ENCODE measurements at regions not wholly inside any gene's neighbourhood (a gene's known extent, or its start where the extent isn't known, plus 50 kb on each side); places are given as distances from the start of the nearest gene placed in this dataset.

GRCh38 chr3:168684519-168684918, 588.8 kb upstream of the GOLIM4 start:
- H3K9me3 ChIP-seq (ENCODE audit: control insufficient read depth, insufficient read depth, low read length) = no peaks in the 10 kb centered on the region
- H4K5ac ChIP-seq (ENCODE audit: low read depth, low read length) = no peak overlapping the region
- no peak overlapping the region for H3K18ac ChIP-seq (ENCODE audit: low read depth, low read length)
- no peaks in the 10 kb centered on the region for H4K20me1 ChIP-seq (ENCODE audit: insufficient read depth, low read length)
- H3K4ac ChIP-seq (ENCODE audit: low read depth, low read length) = no peak overlapping the region
- no peak overlapping the region for H2AK9ac ChIP-seq (replicated peaks; ENCODE audit: low read depth, low read length, poor library complexity)
- WGBS, 2 experiments (ENCODE audit: extremely low coverage in 2 of 2, insufficient read length in 1 of 2) = 83% methylated on average over 1 of the region's 6 CpGs; no CpG with 5 or more reads in 1 of the 2 experiments
- H2BK5ac ChIP-seq (ENCODE audit: low read depth, low read length, poor library complexity, severe bottlenecking) = no peak overlapping the region
- no peak overlapping the region for H3K23ac ChIP-seq (ENCODE audit: low read depth, low read length)
- no peak overlapping the region for H4K8ac ChIP-seq (ENCODE audit: low read depth in 2 of 2, low read length in 2 of 2)
- H3K79me1 ChIP-seq (ENCODE audit: low read depth in 1 of 2, low read length in 2 of 2) = no peaks in the 10 kb centered on the region
- no peak overlapping the region for H3K4me3 ChIP-seq (ENCODE audit: insufficient read depth, low read depth, low read length)
- H3K9ac ChIP-seq (ENCODE audit: low read depth, low read length) = no peak overlapping the region
- ChIA-PET POLR2A (ENCODE audit: unreplicated experiment) (no interaction called here), CTCF (no interaction called here)
- H2BK15ac ChIP-seq (ENCODE audit: low read depth, low read length) = no peak overlapping the region
- ATAC-seq (ENCODE audit: low read depth) (no peak), DNase-seq (no peak)
- no peak overlapping the region for H3K27ac ChIP-seq (ENCODE audit: insufficient read depth, low read length)
- no peak overlapping the region for H4K91ac ChIP-seq (ENCODE audit: insufficient read depth, low read depth, low read length)
- no peaks in the 10 kb centered on the region for H3K9me1 ChIP-seq (ENCODE audit: insufficient read depth, low read length)
- H2AFZ ChIP-seq (replicated peaks; ENCODE audit: low read length, poor library complexity) = peak overlapping the region; percentile 11
- dilution Hi-C loops (cut with HindIII; ENCODE audit: low sequenced_read_pairs, unreplicated experiment) (no loop called here), intact Hi-C loops (cut with micrococcal nuclease) (no loop called here), in situ Hi-C loops (cut with MboI; ENCODE audit: low sequenced_read_pairs) (no loop called here)
- no peaks in the 10 kb centered on the region for H3K36me3 ChIP-seq (ENCODE audit: control insufficient read depth, insufficient read depth, low read length)
- TF ChIP-seq CTCF (conservative IDR thresholded peaks at IDR 0.05; ENCODE audit: low read depth, low read length) (no peak), RAD21 (IDR thresholded peaks at IDR 0.05; ENCODE audit: low read length) (no peak), ELK1 (IDR thresholded peaks at IDR 0.05; ENCODE audit: borderline replicate concordance, low read depth, low read length) (no peak), POLR2A (IDR thresholded peaks at IDR 0.05; ENCODE audit: low read depth, low read length) (no peak), MAFK (IDR thresholded peaks at IDR 0.05; ENCODE audit: low read depth, low read length) (no peak), RFX5 (IDR thresholded peaks at IDR 0.05; ENCODE audit: low read depth, low read length) (no peak), FOS (IDR thresholded peaks at IDR 0.05; ENCODE audit: low read depth, low read length) (no peak), NFE2L2 (IDR thresholded peaks at IDR 0.05; ENCODE audit: low read depth, low read length) (no peak), SMC3 (IDR thresholded peaks at IDR 0.05; ENCODE audit: low read depth, low read length) (no peak), CEBPB (IDR thresholded peaks at IDR 0.05; ENCODE audit: low read depth, low read length) (no peak), USF2 (IDR thresholded peaks at IDR 0.05; ENCODE audit: low read depth, low read length) (no peak), MAZ (IDR thresholded peaks at IDR 0.05; ENCODE audit: borderline replicate concordance, low read depth, low read length) (no peak), RCOR1 (IDR thresholded peaks at IDR 0.05; ENCODE audit: insufficient replicate concordance, low read length) (no peak), CHD1 (IDR thresholded peaks at IDR 0.05; ENCODE audit: low read depth, low read length) (no peak), BHLHE40 (IDR thresholded peaks at IDR 0.05; ENCODE audit: low read depth, low read length) (no peak), MXI1 (IDR thresholded peaks at IDR 0.05; ENCODE audit: borderline replicate concordance, low read depth, low read length) (no peak)
- no peak overlapping the region for H3K56ac ChIP-seq (ENCODE audit: extremely low read depth, insufficient read depth, low read length)
- no peak overlapping the region for H3K4me2 ChIP-seq (ENCODE audit: low read depth, low read length)
- H2BK120ac ChIP-seq (ENCODE audit: low read depth, low read length) = no peak overlapping the region
- no peak overlapping the region for H2BK20ac ChIP-seq (ENCODE audit: low read depth, low read length)
- H3K4me1 ChIP-seq (ENCODE audit: control insufficient read depth, insufficient read depth, low read length) = no peaks in the 10 kb centered on the region
- H2AK5ac ChIP-seq (ENCODE audit: low read depth, low read length) = no peak overlapping the region
- no TSS peak for BruUV-seq (replicated peaks)
- H3K14ac ChIP-seq (replicated peaks; ENCODE audit: low read depth, low read length) = no peak overlapping the region
- no peaks in the 10 kb centered on the region for H3K27me3 ChIP-seq (ENCODE audit: control insufficient read depth, insufficient read depth, low read length)
